ENCODE measurements at regions not wholly inside any gene's neighbourhood (a gene's known extent, or its start where the extent isn't known, plus 50 kb on each side); places are given as distances from the start of the nearest gene placed in this dataset.

DNA sequence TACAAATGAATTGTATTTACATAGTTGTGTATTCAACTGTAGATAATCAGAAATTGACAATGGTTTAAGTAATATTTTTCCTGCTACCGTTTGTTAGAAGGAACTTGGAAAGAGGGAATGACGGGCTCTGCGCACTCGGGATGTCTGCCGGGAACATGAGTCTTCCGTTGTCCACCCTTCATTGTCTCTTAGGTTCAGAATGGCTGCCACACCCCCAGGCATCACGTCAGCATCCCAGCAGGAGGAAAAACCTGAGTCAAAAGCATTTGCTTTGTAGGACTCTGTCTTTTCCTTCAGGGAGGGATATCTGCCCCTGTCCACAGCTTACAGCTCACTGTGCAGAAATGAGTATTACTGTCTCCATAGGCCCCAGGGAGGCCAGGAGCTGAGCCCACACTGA lies 331.2 kb downstream of the THBS2 start:
- DNase-seq (ENCODE audit: low read depth, low spot score): no peak
- ChIA-PET CTCF (no interaction called here), POLR2A (no interaction called here)
- no peak overlapping the region for H3K4me3 ChIP-seq (ENCODE audit: low read depth, low read length)
- TF ChIP-seq, protein P1, sequence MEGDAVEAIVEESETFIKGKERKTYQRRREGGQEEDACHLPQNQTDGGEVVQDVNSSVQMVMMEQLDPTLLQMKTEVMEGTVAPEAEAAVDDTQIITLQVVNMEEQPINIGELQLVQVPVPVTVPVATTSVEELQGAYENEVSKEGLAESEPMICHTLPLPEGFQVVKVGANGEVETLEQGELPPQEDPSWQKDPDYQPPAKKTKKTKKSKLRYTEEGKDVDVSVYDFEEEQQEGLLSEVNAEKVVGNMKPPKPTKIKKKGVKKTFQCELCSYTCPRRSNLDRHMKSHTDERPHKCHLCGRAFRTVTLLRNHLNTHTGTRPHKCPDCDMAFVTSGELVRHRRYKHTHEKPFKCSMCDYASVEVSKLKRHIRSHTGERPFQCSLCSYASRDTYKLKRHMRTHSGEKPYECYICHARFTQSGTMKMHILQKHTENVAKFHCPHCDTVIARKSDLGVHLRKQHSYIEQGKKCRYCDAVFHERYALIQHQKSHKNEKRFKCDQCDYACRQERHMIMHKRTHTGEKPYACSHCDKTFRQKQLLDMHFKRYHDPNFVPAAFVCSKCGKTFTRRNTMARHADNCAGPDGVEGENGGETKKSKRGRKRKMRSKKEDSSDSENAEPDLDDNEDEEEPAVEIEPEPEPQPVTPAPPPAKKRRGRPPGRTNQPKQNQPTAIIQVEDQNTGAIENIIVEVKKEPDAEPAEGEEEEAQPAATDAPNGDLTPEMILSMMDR (IDR thresholded peaks at IDR 0.05; ENCODE audit: insufficient read depth, low read length, missing control alignments): no peak

DNA sequence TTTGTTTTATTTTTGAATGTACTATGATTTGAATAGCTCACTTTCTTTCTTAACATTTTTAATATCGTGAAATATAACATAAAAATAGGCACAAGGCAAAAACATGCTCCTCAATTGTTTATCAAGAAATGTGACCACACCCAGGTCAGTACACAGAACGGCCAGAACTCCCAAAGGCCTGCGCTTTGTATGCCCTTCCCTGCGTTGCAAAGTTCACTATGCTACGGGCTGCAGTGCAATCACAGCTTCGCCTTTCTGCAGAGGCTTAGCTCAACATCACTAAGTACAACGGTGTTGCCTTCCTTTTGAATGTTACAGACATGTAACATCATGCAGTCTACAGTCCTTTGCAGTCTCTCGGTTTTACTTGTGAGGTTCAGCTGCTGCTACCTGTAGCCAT lies 333.4 kb downstream of the THBS2 start:
- TF ChIP-seq, protein P1 (IDR thresholded peaks at IDR 0.05; ENCODE audit: insufficient read depth, low read length, missing control alignments): no peak
- no peak overlapping the region for H3K4me3 ChIP-seq (ENCODE audit: low read depth, low read length)
- ChIA-PET POLR2A (no interaction called here), CTCF (interaction anchor here (1.0 kb wide), 1 partner anchor 1609 kb away, joined by 3 read pairs; no protein-coding TSS in a partner anchor)
- no peak for DNase-seq (ENCODE audit: low read depth, low spot score)

DNA sequence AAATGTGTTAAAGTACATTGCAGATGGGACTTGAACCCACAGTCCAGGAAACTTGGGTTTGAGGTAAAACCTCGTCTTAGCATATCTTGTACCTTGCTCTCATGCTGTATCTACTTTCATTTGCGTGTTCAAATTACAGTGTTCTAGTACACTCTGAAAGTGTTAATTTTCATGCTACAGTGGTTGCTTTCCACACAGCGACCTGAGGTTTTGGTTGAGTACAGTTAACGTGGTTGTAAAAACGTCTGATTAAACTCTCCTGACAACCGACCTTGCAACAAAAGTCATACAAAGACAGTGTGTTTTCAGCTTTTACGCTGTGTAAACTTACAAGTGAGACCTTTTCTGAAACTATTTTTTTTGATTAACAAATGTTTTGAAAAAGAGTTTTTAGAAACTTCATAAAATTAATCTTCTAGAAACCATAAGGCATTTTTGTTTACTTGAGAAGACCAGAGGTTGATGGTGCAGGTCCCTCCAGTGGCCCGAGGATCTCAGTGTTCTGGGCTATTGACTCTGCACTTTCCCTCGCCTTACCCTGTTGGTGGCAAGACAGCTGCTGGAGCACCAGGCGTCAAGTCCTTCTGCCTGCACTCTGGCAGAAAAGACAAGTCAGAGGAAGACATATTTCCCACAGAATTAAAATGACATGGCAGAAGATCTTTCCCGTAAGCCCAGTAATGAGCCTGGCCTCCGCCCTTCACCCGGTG lies 334.0 kb downstream of the THBS2 start:
- H3K4me3 ChIP-seq (ENCODE audit: low read depth, low read length): no peak overlapping the region
- ChIA-PET CTCF (interaction anchor here (1.0 kb wide), 1 partner anchor 1609 kb away, joined by 3 read pairs; no protein-coding TSS in a partner anchor), POLR2A (no interaction called here)
- no peak for DNase-seq (ENCODE audit: low read depth, low spot score)
- TF ChIP-seq, protein P1 (IDR thresholded peaks at IDR 0.05; ENCODE audit: insufficient read depth, low read length, missing control alignments): no peak

DNA sequence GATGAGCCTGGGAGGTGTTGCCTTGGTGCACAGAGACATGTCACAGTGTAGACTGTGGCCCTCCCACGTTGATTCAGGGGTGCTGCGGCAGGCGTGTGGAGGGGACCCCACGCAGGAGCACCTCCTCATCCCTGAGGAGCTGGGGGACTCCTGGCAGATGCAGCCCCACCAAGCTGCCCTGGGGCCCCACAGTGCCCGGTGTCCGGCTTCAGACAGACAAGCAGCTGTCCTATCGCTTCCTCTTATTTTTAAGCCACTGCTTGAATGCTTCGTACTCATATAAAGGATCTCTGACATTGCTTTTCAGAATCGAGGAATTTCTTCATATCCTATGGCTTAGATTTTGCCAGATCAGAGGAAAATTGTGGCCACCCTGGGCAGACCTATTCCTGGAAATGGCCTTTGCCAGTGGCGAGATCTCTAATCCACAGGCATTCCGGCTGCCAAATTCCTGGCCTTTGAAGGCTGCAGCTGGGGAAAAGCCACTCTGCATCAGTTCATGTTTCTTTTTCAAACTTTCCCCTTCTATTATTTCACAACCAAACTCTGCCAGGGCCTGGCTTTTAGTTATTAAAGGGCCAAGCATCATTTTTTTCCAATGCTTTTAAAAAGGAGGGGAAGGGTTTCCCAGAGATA lies 337.0 kb downstream of the THBS2 start:
- DNase-seq (ENCODE audit: low read depth, low spot score): no peak
- CTCF ChIA-PET: no interaction called here
- POLR2A ChIA-PET: no interaction called here
- TF ChIP-seq, protein P1 (IDR thresholded peaks at IDR 0.05; ENCODE audit: insufficient read depth, low read length, missing control alignments): no peak
- no peak overlapping the region for H3K4me3 ChIP-seq (ENCODE audit: low read depth, low read length)

DNA sequence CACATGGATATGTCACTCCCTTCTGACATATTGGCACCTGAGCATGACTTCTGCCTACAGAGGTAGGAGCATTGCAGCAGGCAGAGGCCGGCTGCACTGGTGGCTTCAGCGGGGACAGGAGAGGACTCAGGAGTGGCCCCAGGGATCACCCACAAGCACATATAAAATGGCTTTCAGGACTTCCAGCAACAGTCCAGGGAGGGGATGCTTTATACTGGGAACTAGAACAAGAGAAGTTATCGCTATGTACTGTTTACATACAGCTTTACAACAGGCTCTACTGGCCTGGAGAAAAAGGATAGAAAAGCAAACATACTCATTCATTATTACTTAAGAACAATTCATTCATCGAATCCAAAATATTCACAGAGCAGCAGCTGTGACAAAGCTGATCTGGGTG lies 337.8 kb downstream of the THBS2 start:
- ChIA-PET POLR2A (no interaction called here), CTCF (interaction anchor here (0.6 kb wide), 1 partner anchor 25 kb away, joined by 3 read pairs; no protein-coding TSS in a partner anchor)
- TF ChIP-seq, protein P1 (IDR thresholded peaks at IDR 0.05; ENCODE audit: insufficient read depth, low read length, missing control alignments): no peak
- no peak overlapping the region for H3K4me3 ChIP-seq (ENCODE audit: low read depth, low read length)
- no peak for DNase-seq (ENCODE audit: low read depth, low spot score)

DNA sequence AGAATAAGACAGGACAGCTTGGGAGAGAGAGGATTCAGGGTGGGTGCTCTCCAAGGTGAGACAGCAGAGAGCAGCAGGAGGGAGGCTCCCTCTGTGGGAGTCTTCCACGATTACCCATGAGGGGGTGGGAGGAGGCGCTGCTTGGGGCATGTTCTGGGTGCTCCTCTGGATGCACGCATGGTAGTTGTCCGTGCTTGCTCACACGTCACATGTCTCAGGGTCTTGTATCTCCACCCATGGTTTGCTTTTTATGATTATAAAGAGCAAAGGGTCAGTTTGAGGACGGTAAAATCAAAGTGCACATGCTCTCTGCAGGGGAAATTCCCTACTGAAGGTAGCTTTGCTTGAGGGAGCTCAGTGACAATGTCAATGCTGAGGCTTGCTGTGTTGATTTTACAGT lies 338.4 kb downstream of the THBS2 start:
- ChIA-PET CTCF (no interaction called here), POLR2A (no interaction called here)
- H3K4me3 ChIP-seq (ENCODE audit: low read depth, low read length): no peak overlapping the region
- TF ChIP-seq, protein P1 (IDR thresholded peaks at IDR 0.05; ENCODE audit: insufficient read depth, low read length, missing control alignments): no peak
- no peak for DNase-seq (ENCODE audit: low read depth, low spot score)

All from AG04449 (cell line).